GM18873 (cell line): ENCODE measurements at regions not wholly inside any gene's neighbourhood (a gene's known extent, or its start where the extent isn't known, plus 50 kb on each side); places are given as distances from the start of the nearest gene placed in this dataset.
"Not testable (repeated sequence)": the region's sequence is repeated elsewhere in the genome, so short reads cannot be mapped to it uniquely, and the experiment has no call there.

ENCODE experiments used
- ATAC-seq: cut with Tn5 transposase; IDR thresholded peaks from one replicate; pipeline ENCODE4 v1.9.1; 2021; ENCODE audit warnings: mild to moderate bottlenecking, moderate library complexity, moderate number of reproducible peaks; ENCODE audit not compliant: unreplicated experiment, low FRiP score

- no peak for ATAC-seq
Measured at GRCh38 chr7:68031180-68031943, 1034.7 kb downstream of the TYW1 start.

GRCh38 chr7:68038621-68039314 is 1042.1 kb downstream of the TYW1 start:
- ATAC-seq = no peak

- no peak for ATAC-seq
Measured at GRCh38 chr7:68041554-68041953, 1044.9 kb downstream of the TYW1 start.

GRCh38 chr7:68043546-68043945 is 1046.9 kb downstream of the TYW1 start:
- ATAC-seq = no peak

- ATAC-seq = no peak
Measured at GRCh38 chr7:68050627-68051026, 1054.0 kb downstream of the TYW1 start.

GRCh38 chr7:68058014-68058413 is 1061.4 kb downstream of the TYW1 start:
- ATAC-seq = no peak

GRCh38 chr7:68063171-68063570 is 1066.5 kb downstream of the TYW1 start:
- no peak for ATAC-seq

- no peak for ATAC-seq
Measured at GRCh38 chr7:68065581-68065980, 1068.9 kb downstream of the TYW1 start.

- no peak for ATAC-seq
Measured at GRCh38 chr7:68067845-68068244, 1071.2 kb downstream of the TYW1 start.

GRCh38 chr7:68070992-68071391 is 1074.4 kb downstream of the TYW1 start:
- ATAC-seq = no peak

- no peak for ATAC-seq
Measured at GRCh38 chr7:68073701-68074100, 1077.1 kb downstream of the TYW1 start.

GRCh38 chr7:68074242-68074641 is 1077.6 kb downstream of the TYW1 start:
- ATAC-seq = no peak

- ATAC-seq = no peak
Measured at GRCh38 chr7:68078157-68078710, 1081.6 kb downstream of the TYW1 start.

GRCh38 chr7:68082066-68082960 is 1085.7 kb downstream of the TYW1 start:
- not testable (repeated sequence) for ATAC-seq

- ATAC-seq = not testable (repeated sequence)
Measured at GRCh38 chr7:68082961-68083657, 1086.5 kb downstream of the TYW1 start.

GRCh38 chr7:68087401-68087800 is 1090.8 kb downstream of the TYW1 start:
- no peak for ATAC-seq

- ATAC-seq = no peak
Measured at GRCh38 chr7:68088879-68089278, 1092.2 kb downstream of the TYW1 start.

- not testable (repeated sequence) for ATAC-seq
Measured at GRCh38 chr7:68090256-68090655, 1093.6 kb downstream of the TYW1 start.

- ATAC-seq = no peak
Measured at GRCh38 chr7:68103319-68103718, 1106.7 kb downstream of the TYW1 start.

- no peak for ATAC-seq
Measured at GRCh38 chr7:68107261-68107660, 1110.6 kb downstream of the TYW1 start.
